ENCODE measurements at regions not wholly inside any gene's neighbourhood (a gene's known extent, or its start where the extent isn't known, plus 50 kb on each side); places are given as distances from the start of the nearest gene placed in this dataset.

GRCh38 chr13:57824121-57824520, 192.6 kb downstream of the PCDH17 start:
- H3K27ac ChIP-seq: no peak overlapping the region
- DNase-seq (ENCODE audit: low spot score): no peak
- TF ChIP-seq CTCF (IDR thresholded peaks at IDR 0.05): no peak
- no peak overlapping the region for H3K4me3 ChIP-seq

- TF ChIP-seq CTCF (IDR thresholded peaks at IDR 0.05): no peak
- H3K4me3 ChIP-seq: no peak overlapping the region
- no peak overlapping the region for H3K27ac ChIP-seq
- DNase-seq (ENCODE audit: low spot score): no peak
These were observed 193.5 kb downstream of the PCDH17 start for GRCh38 chr13:57825066-57825465.

GRCh38 chr13:57829496-57829895, 198.0 kb downstream of the PCDH17 start:
- H3K27ac ChIP-seq: no peak overlapping the region
- no peak overlapping the region for H3K4me3 ChIP-seq
- no peak for DNase-seq (ENCODE audit: low spot score)
- no peak for TF ChIP-seq CTCF (IDR thresholded peaks at IDR 0.05)

GRCh38 chr13:57832187-57832586, 200.6 kb downstream of the PCDH17 start:
- Histone ChIP-seq H3K4me3 (no peak overlapping the region), H3K27ac (no peak overlapping the region)
- TF ChIP-seq CTCF (IDR thresholded peaks at IDR 0.05): no peak
- DNase-seq (ENCODE audit: low spot score): no peak

- no peak overlapping the region for H3K27ac ChIP-seq
- no peak for TF ChIP-seq CTCF (IDR thresholded peaks at IDR 0.05)
- H3K4me3 ChIP-seq: no peak overlapping the region
- no peak for DNase-seq (ENCODE audit: low spot score)
These were observed 206.3 kb downstream of the PCDH17 start for GRCh38 chr13:57837801-57838200.

- H3K27ac ChIP-seq: no peak overlapping the region
- H3K4me3 ChIP-seq: no peak overlapping the region
- DNase-seq (ENCODE audit: low spot score): no peak
- TF ChIP-seq CTCF (IDR thresholded peaks at IDR 0.05): no peak
These were observed 212.0 kb downstream of the PCDH17 start for GRCh38 chr13:57843521-57843920.

- H3K4me3 ChIP-seq: no peak overlapping the region
- no peak overlapping the region for H3K27ac ChIP-seq
- no peak for DNase-seq (ENCODE audit: low spot score)
- TF ChIP-seq CTCF (IDR thresholded peaks at IDR 0.05): no peak
These were observed 215.1 kb downstream of the PCDH17 start for GRCh38 chr13:57846600-57847173.
